ENCODE measurements at regions not wholly inside any gene's neighbourhood (a gene's known extent, or its start where the extent isn't known, plus 50 kb on each side); places are given as distances from the start of the nearest gene placed in this dataset.
A peak's percentile ranks its signal among the peaks of the same experiment; 100 is the strongest.

DNA sequence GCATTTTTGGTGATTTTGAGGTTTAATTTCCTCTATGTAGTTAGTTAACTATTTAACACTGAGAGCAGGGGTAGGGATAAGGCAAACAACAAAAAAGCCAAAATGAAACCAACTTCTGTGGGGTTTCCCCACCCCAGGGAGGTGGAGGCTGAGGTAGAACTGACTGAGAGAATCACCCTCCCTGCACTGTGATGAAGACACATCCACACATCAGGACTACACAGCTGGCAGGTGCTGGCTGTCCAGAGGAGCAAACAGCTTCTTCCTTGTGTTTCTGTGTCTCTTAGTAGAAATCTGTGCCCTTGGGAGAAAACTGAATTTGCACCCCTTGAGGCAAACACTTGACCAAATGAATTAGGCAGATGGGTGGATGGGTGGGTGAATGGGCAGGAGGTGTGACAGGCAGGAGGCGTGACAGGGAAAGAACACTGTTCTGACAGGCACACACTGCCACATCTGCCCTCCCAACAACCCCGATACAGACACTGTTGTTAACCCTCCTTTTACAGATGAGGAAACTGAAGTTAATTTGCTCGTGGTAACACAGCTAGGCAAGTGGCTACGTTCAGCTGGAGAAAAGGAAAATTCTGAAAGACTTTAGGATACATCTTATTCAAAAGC is 62.9 kb upstream of the AMZ2 start:
- DNase-seq (no peak), ATAC-seq (peak in 1 of 4 donors; percentile 30)
- Histone ChIP-seq H3K4me1 (no peaks in the 10 kb centered on the region), H3K27ac (no peak overlapping the region), H3K4me3 (no peak overlapping the region), H3K36me3 (no peaks in the 10 kb centered on the region), H3K9me3 (no peaks in the 10 kb centered on the region), H3K27me3 (no peaks in the 10 kb centered on the region)
- WGBS (ENCODE audit: insufficient coverage, low coverage, low lambda C conversion rate, missing lambda C conversion rate): 75% methylated on average over 2 of the region's 4 CpGs
- no peak for TF ChIP-seq CTCF (IDR thresholded peaks at IDR 0.05)
- TF ChIP-seq POLR2A (IDR thresholded peaks at IDR 0.05): no peak
- intact Hi-C loops (cut with DNase I): no loop called here

DNA sequence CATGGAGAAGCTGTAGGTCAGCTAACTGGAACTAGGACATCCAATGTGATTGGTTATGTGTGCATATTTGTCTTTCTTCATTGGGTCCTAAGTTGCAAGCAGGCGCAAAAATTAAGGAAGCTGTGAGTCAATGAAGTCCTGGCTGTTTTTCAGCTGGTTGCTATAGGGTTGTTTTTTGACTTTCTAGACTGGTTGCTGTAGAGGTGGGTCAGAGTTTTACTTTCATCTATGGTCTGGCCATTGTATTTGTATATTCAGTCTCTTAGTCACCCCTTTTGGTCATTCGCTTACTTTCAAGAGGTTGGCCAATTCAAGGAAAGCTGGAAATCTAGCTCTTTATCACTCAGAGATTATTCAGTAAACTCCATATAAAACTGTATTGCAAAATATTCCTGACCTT is 62.0 kb upstream of the AMZ2 start:
- TF ChIP-seq CTCF (IDR thresholded peaks at IDR 0.05): no peak
- TF ChIP-seq POLR2A (IDR thresholded peaks at IDR 0.05): no peak
- H3K4me1 ChIP-seq: no peaks in the 10 kb centered on the region
- H3K4me3 ChIP-seq: no peak overlapping the region
- H3K9me3 ChIP-seq: no peaks in the 10 kb centered on the region
- no peaks in the 10 kb centered on the region for H3K36me3 ChIP-seq
- DNase-seq (no peak), ATAC-seq (no peak)
- intact Hi-C loops (cut with DNase I): no loop called here
- H3K27me3 ChIP-seq: no peaks in the 10 kb centered on the region
- 100% methylated on average over 1 of the region's 2 CpGs for WGBS (ENCODE audit: insufficient coverage, low coverage, low lambda C conversion rate, missing lambda C conversion rate)
- H3K27ac ChIP-seq: no peak overlapping the region

- no peak for ATAC-seq
- TF ChIP-seq CTCF (IDR thresholded peaks at IDR 0.05) (no peak), POLR2A (IDR thresholded peaks at IDR 0.05) (no peak)
- Histone ChIP-seq H3K36me3 (no peaks in the 10 kb centered on the region), H3K27ac (no peak overlapping the region), H3K4me3 (no peak overlapping the region), H3K9me3 (no peaks in the 10 kb centered on the region), H3K4me1 (no peaks in the 10 kb centered on the region), H3K27me3 (no peaks in the 10 kb centered on the region)
- WGBS (ENCODE audit: insufficient coverage, low coverage, low lambda C conversion rate, missing lambda C conversion rate): 72% methylated on average over 4 of the region's 4 CpGs
- intact Hi-C loops (cut with DNase I): no loop called here
- DNase-seq: no peak
Measured at GRCh38 chr17:68190495-68190894, 57.3 kb upstream of the AMZ2 start.

DNA sequence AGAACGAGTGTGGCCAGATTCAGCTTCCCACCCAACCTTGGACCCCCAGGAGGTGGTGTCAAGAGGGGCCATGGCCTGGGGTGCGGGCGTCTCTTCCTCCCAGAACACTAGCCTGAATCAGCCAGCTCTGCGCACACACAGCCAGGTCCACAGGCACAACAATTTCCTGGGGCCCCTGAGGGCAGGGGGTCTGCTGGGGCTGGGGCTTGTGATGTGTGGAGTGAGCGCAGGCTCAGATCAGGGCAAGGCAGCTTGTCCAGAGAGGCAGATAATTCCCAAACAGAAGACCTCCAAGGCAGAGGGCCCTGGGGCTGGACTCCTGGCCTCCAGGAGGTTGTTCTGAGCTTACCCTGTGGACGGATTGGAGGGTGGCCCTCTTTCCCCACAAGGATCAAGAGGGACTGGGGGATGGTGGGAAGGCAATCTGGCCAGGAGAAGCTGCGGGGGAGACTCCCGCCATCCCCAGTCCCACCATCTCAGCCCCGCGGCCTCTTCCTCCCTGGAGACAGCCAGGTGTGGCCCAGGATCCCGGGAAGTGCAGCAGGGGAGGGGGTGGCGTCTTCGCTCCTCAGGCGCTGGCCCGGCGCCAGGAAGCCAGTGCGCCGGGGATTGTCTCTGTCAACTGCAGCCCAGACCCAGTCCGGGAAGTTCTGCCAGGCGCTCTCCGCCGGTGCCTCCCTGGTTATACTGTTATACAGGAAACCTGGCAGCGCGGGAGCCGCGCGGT is 52.0 kb upstream of the AMZ2 start:
- DNase-seq (peak in 1 of 3 donors; percentile 28), ATAC-seq (no peak)
- Histone ChIP-seq H3K4me3 (peak overlapping the region in 2 of 3 donors; percentile 14 to 16), H3K27ac (no peak overlapping the region), H3K36me3 (no peaks in the 10 kb centered on the region), H3K4me1 (peaks cover 0 to 17% (median 2%) of the 10 kb centered on the region in 4 donors), H3K9me3 (no peaks in the 10 kb centered on the region), H3K27me3 (peaks cover 4 to 18% of the 10 kb centered on the region in 2 donors)
- intact Hi-C loops (cut with DNase I): no loop called here
- 7% methylated on average over 3 of the region's 27 CpGs for WGBS (ENCODE audit: insufficient coverage, low coverage, low lambda C conversion rate, missing lambda C conversion rate)
- no peak for TF ChIP-seq POLR2A (IDR thresholded peaks at IDR 0.05)
- TF ChIP-seq CTCF (IDR thresholded peaks at IDR 0.05): no peak
